Adipocyte (in vitro differentiated cells): ENCODE measurements at regions not wholly inside any gene's neighbourhood (a gene's known extent, or its start where the extent isn't known, plus 50 kb on each side); places are given as distances from the start of the nearest gene placed in this dataset.

ENCODE experiments used
- DNase-seq: peaks from one replicate; pipeline ENCODE4 v3.0.0-alpha.2; 2015; ENCODE audit warnings: low read depth
- H3K27me3 ChIP-seq: replicated peaks from 2 replicates; pipeline ENCODE4 v1.7.0; 2013; ENCODE audit warnings: mild to moderate bottlenecking, low read length, moderate library complexity; ENCODE audit not compliant: control insufficient read depth, insufficient read depth
- H3K36me3 ChIP-seq: 2 replicates; pipeline ENCODE4 v1.7.0; 2013; ENCODE audit warnings: low read length, mild to moderate bottlenecking, moderate library complexity; ENCODE audit not compliant: control insufficient read depth, insufficient read depth, severe bottlenecking
- H3K4me1 ChIP-seq: 2 replicates; pipeline ENCODE4 v1.7.0; 2013; ENCODE audit warnings: mild to moderate bottlenecking, low read length, moderate library complexity; ENCODE audit not compliant: control insufficient read depth, insufficient read depth
- H3K4me3 ChIP-seq: 2 replicates; pipeline ENCODE4 v1.7.0; 2013; ENCODE audit warnings: mild to moderate bottlenecking, low read length, moderate library complexity
- H3K9ac ChIP-seq: 2 replicates; pipeline ENCODE4 v1.7.0; 2013; ENCODE audit warnings: mild to moderate bottlenecking, low read length, moderate library complexity
- H3K9me3 ChIP-seq: 2 replicates; pipeline ENCODE4 v1.7.0; 2013; ENCODE audit warnings: mild to moderate bottlenecking, low read length, moderate library complexity; ENCODE audit not compliant: control insufficient read depth

DNA sequence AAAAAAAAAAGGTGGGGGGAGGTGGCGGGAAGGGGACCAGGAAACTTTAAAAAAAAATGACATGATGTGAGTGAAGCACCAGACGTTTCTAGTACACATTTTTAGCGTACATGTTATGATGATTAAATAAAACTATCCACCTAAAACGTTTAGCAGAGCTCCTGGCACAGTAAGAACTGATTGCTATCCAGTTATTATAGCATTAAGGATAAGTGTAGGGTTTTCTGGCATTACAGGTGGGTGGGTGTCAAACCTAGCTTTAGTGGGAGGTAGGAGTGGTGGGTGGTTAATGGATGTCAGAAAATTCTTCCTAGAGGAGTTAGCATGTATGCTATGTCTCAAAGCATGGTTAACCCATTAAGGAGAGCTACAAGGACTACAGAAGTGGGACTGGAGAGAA lies 2329.5 kb downstream of the MAT2B start:
- Histone ChIP-seq H3K9ac (no peak overlapping the region), H3K4me1 (no peaks in the 10 kb centered on the region), H3K36me3 (no peaks in the 10 kb centered on the region), H3K27me3 (no peaks in the 10 kb centered on the region), H3K4me3 (no peak overlapping the region), H3K9me3 (no peaks in the 10 kb centered on the region)
- no peak for DNase-seq

GRCh38 chr5:165836046-165836445 lies 2330.6 kb downstream of the MAT2B start:
- H3K36me3 ChIP-seq, result no peaks in the 10 kb centered on the region
- H3K9ac ChIP-seq, result no peak overlapping the region
- H3K27me3 ChIP-seq, result no peaks in the 10 kb centered on the region
- H3K4me3 ChIP-seq, result no peak overlapping the region
- no peaks in the 10 kb centered on the region for H3K9me3 ChIP-seq
- DNase-seq, result no peak
- H3K4me1 ChIP-seq, result no peaks in the 10 kb centered on the region

DNA sequence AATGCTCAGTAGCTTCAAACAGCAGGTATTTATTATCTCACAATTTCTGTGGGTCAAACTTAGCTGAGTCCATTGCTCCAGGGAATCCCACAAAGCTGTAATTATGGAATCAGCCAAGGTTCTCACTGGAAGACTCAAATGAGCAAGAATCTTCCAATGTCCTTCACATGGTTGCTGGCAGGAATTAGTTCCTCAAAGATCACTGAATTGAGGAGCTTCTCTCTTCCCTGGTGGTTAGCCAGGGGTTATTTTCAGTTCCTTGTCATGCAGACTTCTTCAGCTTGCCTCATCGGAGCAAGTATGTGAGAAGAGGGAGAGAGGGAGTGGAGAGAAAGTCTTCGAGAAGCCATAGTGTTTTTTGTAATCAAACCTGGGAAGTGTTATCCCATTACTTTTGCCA lies 2331.9 kb downstream of the MAT2B start:
- Histone ChIP-seq H3K36me3 (no peaks in the 10 kb centered on the region), H3K9me3 (no peaks in the 10 kb centered on the region), H3K4me3 (no peak overlapping the region), H3K27me3 (no peaks in the 10 kb centered on the region), H3K4me1 (no peaks in the 10 kb centered on the region), H3K9ac (no peak overlapping the region)
- DNase-seq, result no peak

DNA sequence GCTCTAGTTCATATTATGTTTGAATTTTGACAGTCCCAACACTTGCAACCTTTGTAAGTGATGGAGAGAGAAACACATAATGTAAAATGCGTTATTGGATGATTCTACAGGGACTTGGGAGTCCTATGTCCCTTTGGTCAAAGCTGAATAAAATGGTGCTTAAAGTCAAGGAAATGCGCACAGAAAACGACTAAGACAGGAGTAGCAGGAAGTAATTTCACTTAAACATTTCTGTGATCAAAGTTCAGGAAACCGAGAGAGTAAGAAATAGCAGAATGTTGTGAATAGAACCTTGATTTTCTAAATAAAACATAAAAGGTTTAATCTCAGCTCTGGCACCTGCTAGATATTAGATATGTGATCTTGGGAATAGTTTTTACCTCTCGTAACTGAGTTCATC lies 2339.2 kb downstream of the MAT2B start:
- DNase-seq, result no peak
- H3K4me1 ChIP-seq, result no peaks in the 10 kb centered on the region
- H3K9ac ChIP-seq, result no peak overlapping the region
- H3K36me3 ChIP-seq, result no peaks in the 10 kb centered on the region
- no peaks in the 10 kb centered on the region for H3K27me3 ChIP-seq
- no peaks in the 10 kb centered on the region for H3K9me3 ChIP-seq
- H3K4me3 ChIP-seq, result no peak overlapping the region

GRCh38 chr5:165858118-165858517 lies 2352.7 kb downstream of the MAT2B start:
- Histone ChIP-seq H3K4me1 (no peaks in the 10 kb centered on the region), H3K9me3 (peaks cover 4% of the 10 kb centered on the region), H3K36me3 (no peaks in the 10 kb centered on the region), H3K27me3 (no peaks in the 10 kb centered on the region), H3K4me3 (no peak overlapping the region), H3K9ac (no peak overlapping the region)
- no peak for DNase-seq

GRCh38 chr5:165859251-165859650 lies 2353.8 kb downstream of the MAT2B start:
- DNase-seq, result no peak

GRCh38 chr5:165863239-165863638 lies 2357.8 kb downstream of the MAT2B start:
- no peak overlapping the region for H3K4me3 ChIP-seq
- H3K9me3 ChIP-seq, result peaks cover 4% of the 10 kb centered on the region
- H3K36me3 ChIP-seq, result no peaks in the 10 kb centered on the region
- no peak overlapping the region for H3K9ac ChIP-seq
- no peak for DNase-seq
- H3K27me3 ChIP-seq, result no peaks in the 10 kb centered on the region
- H3K4me1 ChIP-seq, result no peaks in the 10 kb centered on the region

More at GRCh38 chr5:165859251-165859650, 2353.8 kb downstream of the MAT2B start:
- Histone ChIP-seq H3K9ac (no peak overlapping the region), H3K4me3 (no peak overlapping the region), H3K4me1 (no peaks in the 10 kb centered on the region), H3K9me3 (peaks cover 4% of the 10 kb centered on the region), H3K36me3 (no peaks in the 10 kb centered on the region), H3K27me3 (no peaks in the 10 kb centered on the region)

- H3K27me3 ChIP-seq, result no peaks in the 10 kb centered on the region
Measured at GRCh38 chr5:165871291-165871690, 2365.9 kb downstream of the MAT2B start.

GRCh38 chr5:165874851-165875250 lies 2369.4 kb downstream of the MAT2B start:
- Histone ChIP-seq H3K36me3 (no peaks in the 10 kb centered on the region), H3K9ac (no peak overlapping the region), H3K4me3 (no peak overlapping the region), H3K9me3 (no peaks in the 10 kb centered on the region), H3K4me1 (no peaks in the 10 kb centered on the region), H3K27me3 (no peaks in the 10 kb centered on the region)
- no peak for DNase-seq

More at GRCh38 chr5:165871291-165871690, 2365.9 kb downstream of the MAT2B start:
- no peaks in the 10 kb centered on the region for H3K36me3 ChIP-seq
- no peak overlapping the region for H3K9ac ChIP-seq
- no peak for DNase-seq
- H3K4me1 ChIP-seq, result no peaks in the 10 kb centered on the region
- no peak overlapping the region for H3K4me3 ChIP-seq
- no peaks in the 10 kb centered on the region for H3K9me3 ChIP-seq

GRCh38 chr5:165876538-165876937 lies 2371.1 kb downstream of the MAT2B start:
- Histone ChIP-seq H3K4me3 (no peak overlapping the region), H3K9ac (no peak overlapping the region), H3K27me3 (no peaks in the 10 kb centered on the region), H3K36me3 (no peaks in the 10 kb centered on the region), H3K9me3 (no peaks in the 10 kb centered on the region), H3K4me1 (no peaks in the 10 kb centered on the region)
- DNase-seq, result no peak

DNA sequence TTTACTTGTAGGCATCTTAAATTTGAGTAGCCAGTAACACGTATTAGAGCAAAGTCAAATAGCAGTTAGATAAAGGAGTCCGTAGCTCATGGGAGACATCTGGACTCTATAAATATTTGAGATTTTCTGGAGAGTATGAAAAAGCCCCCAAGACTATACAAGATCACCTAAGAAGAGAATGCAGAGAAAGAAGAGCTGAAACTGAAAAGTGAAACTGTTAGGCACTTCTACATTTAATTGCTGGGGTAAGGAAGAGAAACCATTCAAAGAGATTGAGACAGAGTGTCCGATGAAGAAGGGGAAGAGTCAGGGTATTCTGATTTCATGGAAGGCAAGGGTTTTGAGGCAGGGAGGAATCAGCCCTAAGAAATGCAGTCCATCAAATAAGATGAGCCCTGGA lies 2372.1 kb downstream of the MAT2B start:
- no peak for DNase-seq
- no peaks in the 10 kb centered on the region for H3K36me3 ChIP-seq
- H3K9ac ChIP-seq, result no peak overlapping the region
- H3K4me3 ChIP-seq, result no peak overlapping the region
- no peaks in the 10 kb centered on the region for H3K4me1 ChIP-seq
- H3K9me3 ChIP-seq, result no peaks in the 10 kb centered on the region
- H3K27me3 ChIP-seq, result no peaks in the 10 kb centered on the region

DNA sequence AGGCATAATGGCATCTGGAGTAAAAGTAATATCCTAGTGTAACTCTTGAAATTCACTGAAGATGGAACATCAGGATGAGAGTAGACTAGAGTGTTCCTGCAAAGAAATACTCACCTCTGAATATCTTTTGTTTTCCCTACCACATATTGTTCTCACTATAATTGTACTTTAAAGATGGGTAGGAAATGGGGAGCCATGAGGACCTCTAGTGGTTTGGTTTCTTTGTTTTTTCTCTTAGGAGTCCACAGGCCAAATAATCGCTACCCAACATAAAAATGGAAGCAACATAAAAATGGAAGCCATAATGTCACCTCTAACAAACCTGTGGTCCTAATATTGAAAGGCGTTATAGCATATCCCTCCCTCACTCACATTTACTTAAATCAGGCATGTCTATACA lies 2375.8 kb downstream of the MAT2B start:
- Histone ChIP-seq H3K36me3 (no peaks in the 10 kb centered on the region), H3K4me3 (no peak overlapping the region), H3K9ac (no peak overlapping the region), H3K27me3 (no peaks in the 10 kb centered on the region), H3K9me3 (no peaks in the 10 kb centered on the region), H3K4me1 (no peaks in the 10 kb centered on the region)
- no peak for DNase-seq
